ENCODE measurements at regions not wholly inside any gene's neighbourhood (a gene's known extent, or its start where the extent isn't known, plus 50 kb on each side); places are given as distances from the start of the nearest gene placed in this dataset.

DNA sequence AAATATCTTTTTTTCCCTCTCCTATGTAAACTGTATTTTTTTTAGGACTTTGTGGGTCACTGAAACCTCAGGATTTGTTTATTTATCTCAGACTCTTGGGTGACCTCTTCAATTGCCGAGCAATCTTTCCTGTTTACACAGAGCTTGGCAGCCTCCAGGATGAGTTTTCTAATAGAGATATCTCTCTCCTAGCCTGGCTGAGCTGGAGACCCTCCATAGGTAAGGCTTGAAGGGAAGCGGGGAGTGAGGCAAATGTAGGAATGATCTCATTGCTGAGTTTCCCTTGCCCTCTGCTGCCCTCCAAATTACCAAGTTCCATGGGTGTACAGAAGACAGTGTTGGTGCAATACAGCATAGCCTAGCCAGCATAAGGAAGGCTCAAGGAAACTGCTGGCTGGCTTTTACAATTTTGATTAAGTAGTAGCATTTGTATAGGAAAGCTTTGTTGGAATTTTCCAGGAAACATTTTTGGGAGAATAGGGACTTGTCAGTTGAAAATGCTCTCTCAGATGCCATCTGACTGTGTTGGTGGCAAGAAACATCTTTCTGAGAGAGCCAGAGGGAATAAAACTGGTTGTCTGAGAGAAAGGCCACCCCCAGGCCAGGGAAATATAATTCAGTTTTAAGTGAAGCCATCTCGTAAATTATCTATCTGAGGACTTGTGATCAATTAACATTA is 116.0 kb downstream of the NMUR2 start:
- no peak overlapping the region for H3K27ac Mint-ChIP-seq (ENCODE audit: low read depth, unreplicated experiment)
- no peaks in the 10 kb centered on the region for H3K9me3 Mint-ChIP-seq (ENCODE audit: unreplicated experiment)
- BruUV-seq (replicated peaks): no TSS peak
- TF ChIP-seq, protein P1, sequence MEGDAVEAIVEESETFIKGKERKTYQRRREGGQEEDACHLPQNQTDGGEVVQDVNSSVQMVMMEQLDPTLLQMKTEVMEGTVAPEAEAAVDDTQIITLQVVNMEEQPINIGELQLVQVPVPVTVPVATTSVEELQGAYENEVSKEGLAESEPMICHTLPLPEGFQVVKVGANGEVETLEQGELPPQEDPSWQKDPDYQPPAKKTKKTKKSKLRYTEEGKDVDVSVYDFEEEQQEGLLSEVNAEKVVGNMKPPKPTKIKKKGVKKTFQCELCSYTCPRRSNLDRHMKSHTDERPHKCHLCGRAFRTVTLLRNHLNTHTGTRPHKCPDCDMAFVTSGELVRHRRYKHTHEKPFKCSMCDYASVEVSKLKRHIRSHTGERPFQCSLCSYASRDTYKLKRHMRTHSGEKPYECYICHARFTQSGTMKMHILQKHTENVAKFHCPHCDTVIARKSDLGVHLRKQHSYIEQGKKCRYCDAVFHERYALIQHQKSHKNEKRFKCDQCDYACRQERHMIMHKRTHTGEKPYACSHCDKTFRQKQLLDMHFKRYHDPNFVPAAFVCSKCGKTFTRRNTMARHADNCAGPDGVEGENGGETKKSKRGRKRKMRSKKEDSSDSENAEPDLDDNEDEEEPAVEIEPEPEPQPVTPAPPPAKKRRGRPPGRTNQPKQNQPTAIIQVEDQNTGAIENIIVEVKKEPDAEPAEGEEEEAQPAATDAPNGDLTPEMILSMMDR (IDR thresholded peaks at IDR 0.05; ENCODE audit: unreplicated experiment): no peak
- H3K4me1 Mint-ChIP-seq (ENCODE audit: insufficient read depth, unreplicated experiment): no peaks in the 10 kb centered on the region
- H3K4me3 Mint-ChIP-seq (ENCODE audit: unreplicated experiment): no peak overlapping the region
- no peak for DNase-seq (ENCODE audit: unreplicated experiment)
- POLR2A ChIA-PET: no interaction called here
- intact Hi-C loops (cut with micrococcal nuclease): no loop called here
- H3K27me3 Mint-ChIP-seq (ENCODE audit: insufficient read depth, unreplicated experiment): no peaks in the 10 kb centered on the region
- no peaks in the 10 kb centered on the region for H3K36me3 Mint-ChIP-seq (ENCODE audit: insufficient read depth, unreplicated experiment)
- CTCF ChIA-PET: interaction anchor here (0.5 to 1.0 kb wide), 5 partner anchors 10 to 1287 kb away, joined by 3 to 5 read pairs (median 3); no protein-coding TSS in a partner anchor

- no peaks in the 10 kb centered on the region for H3K36me3 Mint-ChIP-seq (ENCODE audit: insufficient read depth, unreplicated experiment)
- H3K27ac Mint-ChIP-seq (ENCODE audit: low read depth, unreplicated experiment): no peak overlapping the region
- no peak overlapping the region for H3K4me3 Mint-ChIP-seq (ENCODE audit: unreplicated experiment)
- intact Hi-C loops (cut with micrococcal nuclease): no loop called here
- H3K27me3 Mint-ChIP-seq (ENCODE audit: insufficient read depth, unreplicated experiment): no peaks in the 10 kb centered on the region
- H3K9me3 Mint-ChIP-seq (ENCODE audit: unreplicated experiment): no peaks in the 10 kb centered on the region
- ChIA-PET CTCF (interaction anchor here (0.5 to 1.0 kb wide), 5 partner anchors 9 to 1287 kb away, joined by 3 to 5 read pairs (median 3); no protein-coding TSS in a partner anchor), POLR2A (no interaction called here)
- TF ChIP-seq, protein P1 (IDR thresholded peaks at IDR 0.05; ENCODE audit: unreplicated experiment): no peak
- no peaks in the 10 kb centered on the region for H3K4me1 Mint-ChIP-seq (ENCODE audit: insufficient read depth, unreplicated experiment)
- BruUV-seq (replicated peaks): no TSS peak
- no peak for DNase-seq (ENCODE audit: unreplicated experiment)
Measured at GRCh38 chr5:152288499-152288898, 116.6 kb downstream of the NMUR2 start.

DNA sequence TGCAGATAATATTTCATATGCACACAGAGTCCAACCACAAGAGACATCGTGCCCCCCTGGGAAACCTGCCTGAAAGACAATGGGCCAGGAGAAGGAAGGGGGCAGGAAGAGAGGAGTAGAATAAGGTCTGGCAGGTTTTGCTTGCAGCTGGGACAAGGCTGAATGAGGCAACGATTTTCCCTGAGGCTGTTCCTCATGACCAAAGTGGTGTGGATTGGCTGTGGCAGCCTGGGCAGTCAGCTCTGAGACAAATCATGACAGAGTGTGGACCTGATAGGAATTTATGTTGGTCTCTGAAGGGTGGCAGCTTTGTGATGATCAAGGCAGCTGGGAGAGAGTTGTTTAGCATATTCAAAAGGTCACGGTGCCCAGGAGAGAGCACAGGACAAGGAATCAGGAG is 119.3 kb downstream of the NMUR2 start:
- no peaks in the 10 kb centered on the region for H3K36me3 Mint-ChIP-seq (ENCODE audit: insufficient read depth, unreplicated experiment)
- H3K4me3 Mint-ChIP-seq (ENCODE audit: unreplicated experiment): no peak overlapping the region
- no peaks in the 10 kb centered on the region for H3K4me1 Mint-ChIP-seq (ENCODE audit: insufficient read depth, unreplicated experiment)
- DNase-seq (ENCODE audit: unreplicated experiment): no peak
- BruUV-seq (replicated peaks): no TSS peak
- no peak overlapping the region for H3K27ac Mint-ChIP-seq (ENCODE audit: low read depth, unreplicated experiment)
- intact Hi-C loops (cut with micrococcal nuclease): no loop called here
- no peaks in the 10 kb centered on the region for H3K27me3 Mint-ChIP-seq (ENCODE audit: insufficient read depth, unreplicated experiment)
- POLR2A ChIA-PET: no interaction called here
- CTCF ChIA-PET: interaction anchor here (0.6 to 1.8 kb wide), 3 partner anchors 16 to 319 kb away, joined by 3 to 5 read pairs (median 4); no protein-coding TSS in a partner anchor
- TF ChIP-seq, protein P1 (IDR thresholded peaks at IDR 0.05; ENCODE audit: unreplicated experiment): no peak
- no peaks in the 10 kb centered on the region for H3K9me3 Mint-ChIP-seq (ENCODE audit: unreplicated experiment)

- Mint-ChIP-seq H3K27ac (ENCODE audit: low read depth, unreplicated experiment) (no peak overlapping the region), H3K4me3 (ENCODE audit: unreplicated experiment) (no peak overlapping the region), H3K4me1 (ENCODE audit: insufficient read depth, unreplicated experiment) (no peaks in the 10 kb centered on the region), H3K9me3 (ENCODE audit: unreplicated experiment) (no peaks in the 10 kb centered on the region), H3K36me3 (ENCODE audit: insufficient read depth, unreplicated experiment) (no peaks in the 10 kb centered on the region), H3K27me3 (ENCODE audit: insufficient read depth, unreplicated experiment) (no peaks in the 10 kb centered on the region)
- BruUV-seq (replicated peaks): no TSS peak
- intact Hi-C loops (cut with micrococcal nuclease): no loop called here
- CTCF ChIA-PET: interaction anchor here (1.6 to 2.0 kb wide), 2 partner anchors 11 to 67 kb away, joined by 4 to 6 read pairs; no protein-coding TSS in a partner anchor
- no peak for DNase-seq (ENCODE audit: unreplicated experiment)
- TF ChIP-seq, protein P1 (IDR thresholded peaks at IDR 0.05; ENCODE audit: unreplicated experiment): no peak
- POLR2A ChIA-PET: no interaction called here
Measured at GRCh38 chr5:152282331-152282730, 122.7 kb downstream of the NMUR2 start.

All from MCF 10A (cell line).